ENCODE measurements at regions not wholly inside any gene's neighbourhood (a gene's known extent, or its start where the extent isn't known, plus 50 kb on each side); places are given as distances from the start of the nearest gene placed in this dataset.

DNA sequence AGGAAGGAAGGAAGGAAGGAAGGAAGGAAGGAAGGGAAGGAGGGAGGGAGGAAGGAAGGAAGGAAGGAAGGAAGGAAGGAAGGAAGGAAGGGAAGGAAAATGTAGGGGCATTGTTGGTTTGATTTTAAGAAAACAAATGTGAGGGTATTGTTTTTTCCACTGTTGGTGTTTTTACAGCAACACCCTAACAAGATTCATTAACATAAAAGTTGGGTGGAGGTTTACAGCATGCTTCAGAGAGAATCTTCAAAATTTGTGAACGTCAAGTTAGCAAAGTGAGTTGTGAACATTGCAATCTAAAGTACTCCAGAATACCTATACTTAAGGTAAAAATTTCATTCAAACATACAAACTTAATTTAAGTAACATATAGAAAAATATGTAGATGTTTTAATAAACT is 200.2 kb upstream of the ID4 start:
- H3K4me3 ChIP-seq (ENCODE audit: low read depth in 2 of 2, low read length in 1 of 2): no peak overlapping the region
- H2AFZ ChIP-seq (ENCODE audit: low read depth): no peak overlapping the region
- CTCF ChIA-PET: no interaction called here

DNA sequence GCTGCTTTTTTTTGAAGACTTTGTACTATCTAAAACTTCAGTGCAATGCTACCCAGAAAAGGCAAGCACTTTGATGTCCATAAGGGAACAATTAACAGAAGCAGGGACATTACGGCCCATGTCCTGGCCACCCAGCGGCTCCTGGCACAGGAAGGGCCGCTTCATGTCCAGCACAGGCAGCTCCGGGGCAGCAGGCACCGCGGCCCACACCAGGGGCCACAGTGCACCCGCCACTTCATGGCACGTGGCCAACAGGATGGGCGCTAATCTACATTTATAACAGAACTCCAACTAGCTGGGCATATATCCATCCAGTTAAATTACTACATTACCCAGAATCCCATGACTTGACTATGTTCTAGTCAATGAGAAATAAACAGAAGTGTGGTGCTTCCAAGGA is 198.2 kb upstream of the ID4 start:
- Histone ChIP-seq H4K20me1 (ENCODE audit: insufficient read depth) (no peaks in the 10 kb centered on the region), H3K4me1 (ENCODE audit: control insufficient read depth in 1 of 2, insufficient read depth in 2 of 2, low read depth in 1 of 2, low read length in 1 of 2) (no peaks in the 10 kb centered on the region; a peak in 1 of 4 replicates)

More for the DNA sequence above, 200.2 kb upstream of the ID4 start:
- POLR2A ChIA-PET: no interaction called here
- TF ChIP-seq RAD21 (IDR thresholded peaks at IDR 0.05; ENCODE audit: low read length): no peak
- no peak for TF ChIP-seq MXI1 (IDR thresholded peaks at IDR 0.05; ENCODE audit: low read depth, low read length)
- TF ChIP-seq CHD2 (IDR thresholded peaks at IDR 0.05; ENCODE audit: low read length, partially characterized antibody): no peak
- no peak overlapping the region for H3K4me2 ChIP-seq
- H3F3A ChIP-seq (replicated peaks; ENCODE audit: insufficient read depth): no peaks in the 10 kb centered on the region
- no peaks in the 10 kb centered on the region for H3K9me2 ChIP-seq
- H3K27me3 ChIP-seq (ENCODE audit: insufficient read depth): no peaks in the 10 kb centered on the region
- H4K20me1 ChIP-seq (ENCODE audit: insufficient read depth): no peaks in the 10 kb centered on the region
- DNase-seq: no peak
- no peaks in the 10 kb centered on the region for H3K79me2 ChIP-seq (ENCODE audit: insufficient read depth)
- WGBS (ENCODE audit: low lambda C conversion rate): 21% methylated on average over 1 of the region's 1 CpG
- H3K36me3 ChIP-seq (replicated peaks in 1 of 2; ENCODE audit: control insufficient read depth in 1 of 2, insufficient read depth in 2 of 2, low read length in 1 of 2): no peaks in the 10 kb centered on the region
- H3K4me1 ChIP-seq (ENCODE audit: control insufficient read depth in 1 of 2, insufficient read depth in 2 of 2, low read depth in 1 of 2, low read length in 1 of 2): no peaks in the 10 kb centered on the region; a peak in 1 of 4 replicates
- no peak overlapping the region for H3K27ac ChIP-seq (ENCODE audit: low read depth in 2 of 2, low read length in 1 of 2)
- H3K9ac ChIP-seq: no peak overlapping the region
- no peaks in the 10 kb centered on the region for H3K9me3 ChIP-seq

More for the DNA sequence above, 198.2 kb upstream of the ID4 start:
- 20% methylated on average over 1 of the region's 9 CpGs for WGBS (ENCODE audit: low lambda C conversion rate)
- H3K9me3 ChIP-seq: no peaks in the 10 kb centered on the region
- H3K27ac ChIP-seq (ENCODE audit: low read depth in 2 of 2, low read length in 1 of 2): no peak overlapping the region
- H2AFZ ChIP-seq (ENCODE audit: low read depth): no peak overlapping the region
- DNase-seq: no peak
- no peaks in the 10 kb centered on the region for H3K36me3 ChIP-seq (replicated peaks in 1 of 2; ENCODE audit: control insufficient read depth in 1 of 2, insufficient read depth in 2 of 2, low read length in 1 of 2)
- TF ChIP-seq FOXM1 (IDR thresholded peaks at IDR 0.05; ENCODE audit: low read depth): no peak
- TF ChIP-seq PBX3 (IDR thresholded peaks at IDR 0.05): no peak
- TF ChIP-seq RAD21 (IDR thresholded peaks at IDR 0.05; ENCODE audit: low read length): no peak
- TF ChIP-seq CTCF (IDR thresholded peaks at IDR 0.05): no peak
- TF ChIP-seq, protein P1, sequence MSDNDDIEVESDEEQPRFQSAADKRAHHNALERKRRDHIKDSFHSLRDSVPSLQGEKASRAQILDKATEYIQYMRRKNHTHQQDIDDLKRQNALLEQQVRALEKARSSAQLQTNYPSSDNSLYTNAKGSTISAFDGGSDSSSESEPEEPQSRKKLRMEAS (IDR thresholded peaks at IDR 0.05; ENCODE audit: low read depth): no peak
- no peak for TF ChIP-seq CHD2 (IDR thresholded peaks at IDR 0.05; ENCODE audit: low read length, partially characterized antibody)
- no peak for TF ChIP-seq RXRA (IDR thresholded peaks at IDR 0.05; ENCODE audit: borderline replicate concordance, low read depth)
- no peak for TF ChIP-seq JUND (IDR thresholded peaks at IDR 0.05)
- no peak for TF ChIP-seq SMC3 (IDR thresholded peaks at IDR 0.05; ENCODE audit: low read depth, low read length)
- TF ChIP-seq GABPA (IDR thresholded peaks at IDR 0.05; ENCODE audit: low read depth): no peak
- TF ChIP-seq USF2 (IDR thresholded peaks at IDR 0.05; ENCODE audit: borderline replicate concordance, low read depth, low read length): no peak
- TF ChIP-seq MEF2A (IDR thresholded peaks at IDR 0.05; ENCODE audit: borderline replicate concordance, low read depth): no peak
- TF ChIP-seq USF1 (IDR thresholded peaks at IDR 0.05; ENCODE audit: borderline replicate concordance, low read depth): no peak
- no peak for TF ChIP-seq TEAD4 (IDR thresholded peaks at IDR 0.05; ENCODE audit: borderline replicate concordance, insufficient read depth)
- no peak for TF ChIP-seq ELF1 (IDR thresholded peaks at IDR 0.05)
- TF ChIP-seq GATA2 (CRISPR knock-in tag; IDR thresholded peaks at IDR 0.05): no peak
- no peak for TF ChIP-seq EP300 (IDR thresholded peaks at IDR 0.05; ENCODE audit: borderline replicate concordance in 1 of 2, low read depth in 1 of 2, low read length in 1 of 2)
- TF ChIP-seq REST (IDR thresholded peaks at IDR 0.05; ENCODE audit: low read depth, low read length): no peak
- no peaks in the 10 kb centered on the region for H3F3A ChIP-seq (replicated peaks; ENCODE audit: insufficient read depth)
- no peak overlapping the region for H3K4me3 ChIP-seq (ENCODE audit: low read depth in 2 of 2, low read length in 1 of 2)
- ChIA-PET CTCF (no interaction called here), POLR2A (no interaction called here)
- no peak overlapping the region for H3K9ac ChIP-seq
- no peak overlapping the region for H3K4me2 ChIP-seq
- H3K79me2 ChIP-seq (ENCODE audit: insufficient read depth): no peaks in the 10 kb centered on the region
- no peaks in the 10 kb centered on the region for H3K27me3 ChIP-seq (ENCODE audit: insufficient read depth)
- no peaks in the 10 kb centered on the region for H3K9me2 ChIP-seq
